ENCODE measurements at regions not wholly inside any gene's neighbourhood (a gene's known extent, or its start where the extent isn't known, plus 50 kb on each side); places are given as distances from the start of the nearest gene placed in this dataset.

- H3K36me3 Mint-ChIP-seq, result no peaks in the 10 kb centered on the region
- no peak overlapping the region for H3K4me3 Mint-ChIP-seq
- intact Hi-C loops (cut with micrococcal nuclease), result no loop called here
- peaks cover under 1% of the 10 kb centered on the region for H3K4me1 Mint-ChIP-seq (ENCODE audit: low read depth)
- peaks cover 6% of the 10 kb centered on the region for H3K9me3 Mint-ChIP-seq
- peaks cover 12% of the 10 kb centered on the region for H3K27me3 Mint-ChIP-seq
- H3K27ac Mint-ChIP-seq, result no peak overlapping the region
- CTCF ChIA-PET, result no interaction called here
- POLR2A ChIA-PET, result no interaction called here
- no peak for DNase-seq
These were observed 355.1 kb downstream of the LIG4 start for GRCh38 chr13:107860284-107860683.

- no peaks in the 10 kb centered on the region for H3K27me3 Mint-ChIP-seq
- no peak for DNase-seq
- H3K36me3 Mint-ChIP-seq, result no peaks in the 10 kb centered on the region
- H3K4me1 Mint-ChIP-seq (ENCODE audit: low read depth), result no peaks in the 10 kb centered on the region
- CTCF ChIA-PET, result no interaction called here
- H3K9me3 Mint-ChIP-seq, result peaks cover 6% of the 10 kb centered on the region
- POLR2A ChIA-PET, result no interaction called here
- no peak overlapping the region for H3K4me3 Mint-ChIP-seq
- no peak overlapping the region for H3K27ac Mint-ChIP-seq
- intact Hi-C loops (cut with micrococcal nuclease), result no loop called here
These were observed 360.5 kb downstream of the LIG4 start for GRCh38 chr13:107854880-107855279.

GRCh38 chr13:107852072-107852471 is 363.3 kb downstream of the LIG4 start:
- no peak for DNase-seq
- CTCF ChIA-PET, result no interaction called here
- Mint-ChIP-seq H3K9me3 (peaks cover 4% of the 10 kb centered on the region), H3K27me3 (no peaks in the 10 kb centered on the region), H3K36me3 (no peaks in the 10 kb centered on the region), H3K27ac (no peak overlapping the region), H3K4me1 (ENCODE audit: low read depth) (no peaks in the 10 kb centered on the region), H3K4me3 (no peak overlapping the region)
- POLR2A ChIA-PET, result no interaction called here
- intact Hi-C loops (cut with micrococcal nuclease), result no loop called here

DNA sequence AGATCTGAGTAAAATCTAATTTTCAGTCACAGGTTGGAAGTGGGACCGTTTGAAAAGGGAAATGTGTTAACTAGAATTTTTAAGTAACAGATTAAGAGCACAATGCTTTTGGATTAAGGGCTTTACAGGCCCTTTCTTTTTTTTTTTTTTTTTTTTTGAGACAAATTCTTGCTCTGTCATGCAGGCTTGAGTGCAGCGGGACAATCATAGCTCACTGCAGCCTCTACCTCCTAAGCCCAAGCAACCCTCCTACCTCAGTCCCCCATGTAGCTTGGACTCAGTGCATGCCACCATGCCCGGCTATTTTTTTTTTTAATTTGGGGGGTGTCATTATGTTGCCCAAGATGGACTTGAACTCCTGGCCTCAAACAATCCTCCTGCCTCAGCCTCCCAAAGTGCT is 363.7 kb downstream of the LIG4 start:
- no peak overlapping the region for H3K27ac Mint-ChIP-seq
- peaks cover 2% of the 10 kb centered on the region for H3K9me3 Mint-ChIP-seq
- no peaks in the 10 kb centered on the region for H3K27me3 Mint-ChIP-seq
- DNase-seq, result no peak
- POLR2A ChIA-PET, result no interaction called here
- H3K36me3 Mint-ChIP-seq, result no peaks in the 10 kb centered on the region
- H3K4me1 Mint-ChIP-seq (ENCODE audit: low read depth), result no peaks in the 10 kb centered on the region
- no peak overlapping the region for H3K4me3 Mint-ChIP-seq
- intact Hi-C loops (cut with micrococcal nuclease), result no loop called here
- CTCF ChIA-PET, result no interaction called here

DNA sequence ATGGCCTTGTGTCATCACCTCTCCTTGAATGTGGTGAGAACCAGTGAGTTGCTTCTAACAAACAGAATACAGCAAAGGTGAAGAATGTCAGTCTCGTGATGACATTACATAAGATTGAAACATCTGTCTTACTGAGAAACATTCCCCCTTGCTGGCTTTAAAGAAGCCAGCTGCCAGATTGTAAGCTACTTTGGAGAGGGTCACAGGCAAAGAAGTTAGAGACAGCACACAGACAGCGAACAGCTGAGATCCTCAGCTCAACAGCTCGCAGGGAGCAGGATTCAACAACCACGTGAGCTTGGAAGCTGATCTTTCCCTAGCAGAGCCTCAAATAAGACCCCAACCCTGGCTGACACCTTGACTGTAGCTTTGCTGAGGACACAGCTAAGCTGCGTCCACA is 367.9 kb downstream of the LIG4 start:
- no peaks in the 10 kb centered on the region for H3K36me3 Mint-ChIP-seq
- no peaks in the 10 kb centered on the region for H3K9me3 Mint-ChIP-seq
- DNase-seq, result no peak
- H3K27me3 Mint-ChIP-seq, result no peaks in the 10 kb centered on the region
- intact Hi-C loops (cut with micrococcal nuclease), result no loop called here
- H3K4me3 Mint-ChIP-seq, result no peak overlapping the region
- CTCF ChIA-PET, result no interaction called here
- no peak overlapping the region for H3K27ac Mint-ChIP-seq
- POLR2A ChIA-PET, result no interaction called here
- H3K4me1 Mint-ChIP-seq (ENCODE audit: low read depth), result no peaks in the 10 kb centered on the region

- POLR2A ChIA-PET, result no interaction called here
- Mint-ChIP-seq H3K4me3 (no peak overlapping the region), H3K27ac (no peak overlapping the region), H3K4me1 (ENCODE audit: low read depth) (no peaks in the 10 kb centered on the region), H3K9me3 (no peaks in the 10 kb centered on the region), H3K36me3 (no peaks in the 10 kb centered on the region), H3K27me3 (no peaks in the 10 kb centered on the region)
- CTCF ChIA-PET, result no interaction called here
- DNase-seq, result no peak
- intact Hi-C loops (cut with micrococcal nuclease), result no loop called here
These were observed 368.7 kb downstream of the LIG4 start for GRCh38 chr13:107846642-107847041.

GRCh38 chr13:107845911-107846310 is 369.4 kb downstream of the LIG4 start:
- no peak overlapping the region for H3K27ac Mint-ChIP-seq

GRCh38 chr13:107843681-107844080 is 371.7 kb downstream of the LIG4 start:
- Mint-ChIP-seq H3K27me3 (no peaks in the 10 kb centered on the region), H3K9me3 (no peaks in the 10 kb centered on the region), H3K36me3 (no peaks in the 10 kb centered on the region), H3K4me3 (no peak overlapping the region), H3K27ac (no peak overlapping the region), H3K4me1 (ENCODE audit: low read depth) (no peaks in the 10 kb centered on the region)
- POLR2A ChIA-PET, result no interaction called here
- intact Hi-C loops (cut with micrococcal nuclease), result no loop called here
- DNase-seq, result no peak
- CTCF ChIA-PET, result no interaction called here

More at GRCh38 chr13:107845911-107846310, 369.4 kb downstream of the LIG4 start:
- no peaks in the 10 kb centered on the region for H3K36me3 Mint-ChIP-seq
- H3K4me1 Mint-ChIP-seq (ENCODE audit: low read depth), result no peaks in the 10 kb centered on the region
- CTCF ChIA-PET, result no interaction called here
- POLR2A ChIA-PET, result no interaction called here
- no peaks in the 10 kb centered on the region for H3K9me3 Mint-ChIP-seq
- no peak overlapping the region for H3K4me3 Mint-ChIP-seq
- no peak for DNase-seq
- intact Hi-C loops (cut with micrococcal nuclease), result no loop called here
- no peaks in the 10 kb centered on the region for H3K27me3 Mint-ChIP-seq

DNA sequence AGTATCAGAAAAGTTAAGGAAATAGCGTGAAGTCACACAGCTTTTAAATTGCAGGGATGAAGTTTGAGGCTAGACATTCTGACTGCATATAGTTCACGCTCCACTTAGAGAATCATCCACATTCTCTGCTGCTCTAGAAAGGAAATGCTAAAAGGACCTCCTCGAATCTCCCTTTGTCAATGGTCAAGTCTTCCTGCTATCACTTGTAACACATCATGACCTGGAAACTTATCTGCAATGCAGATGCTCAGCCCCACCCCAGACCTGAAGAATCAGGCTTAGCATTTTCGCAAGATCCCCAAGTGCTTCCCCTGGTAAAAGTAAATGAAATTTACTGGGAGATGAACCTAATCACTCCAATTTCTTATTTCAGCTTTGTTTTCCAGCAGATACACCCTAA is 372.1 kb downstream of the LIG4 start:
- Mint-ChIP-seq H3K9me3 (no peaks in the 10 kb centered on the region), H3K36me3 (no peaks in the 10 kb centered on the region), H3K27me3 (no peaks in the 10 kb centered on the region), H3K4me3 (no peak overlapping the region), H3K4me1 (ENCODE audit: low read depth) (no peaks in the 10 kb centered on the region), H3K27ac (no peak overlapping the region)
- CTCF ChIA-PET, result no interaction called here
- DNase-seq, result no peak
- intact Hi-C loops (cut with micrococcal nuclease), result no loop called here
- POLR2A ChIA-PET, result no interaction called here

DNA sequence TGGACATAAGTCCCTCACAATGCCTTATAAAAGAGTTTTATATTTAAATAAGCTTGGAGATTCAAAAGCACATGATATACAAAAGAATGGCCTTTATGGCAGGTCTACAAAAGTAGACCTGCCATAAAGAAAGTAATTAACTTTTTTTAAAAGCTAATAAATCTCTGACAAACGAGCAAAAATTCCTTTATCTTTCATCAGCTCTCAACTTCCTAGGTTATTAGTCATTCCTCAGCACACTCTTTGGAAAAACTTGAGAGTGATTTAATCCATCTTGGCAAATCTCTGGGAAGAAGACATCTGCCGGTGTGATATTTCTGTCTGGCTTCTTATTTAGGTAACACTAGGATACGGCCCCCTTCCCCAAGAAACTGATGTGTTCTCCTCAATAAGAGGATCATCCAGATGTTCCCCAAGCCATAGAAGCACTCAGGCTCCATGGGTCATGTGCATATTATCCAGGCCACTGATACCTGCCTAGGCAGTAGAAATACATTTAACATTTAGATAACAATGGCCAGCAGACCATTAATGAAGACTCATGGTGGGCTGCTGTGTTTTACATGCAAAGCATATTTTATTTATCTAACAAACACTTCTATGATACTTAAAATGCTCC is 372.7 kb downstream of the LIG4 start:
- POLR2A ChIA-PET, result no interaction called here

DNA sequence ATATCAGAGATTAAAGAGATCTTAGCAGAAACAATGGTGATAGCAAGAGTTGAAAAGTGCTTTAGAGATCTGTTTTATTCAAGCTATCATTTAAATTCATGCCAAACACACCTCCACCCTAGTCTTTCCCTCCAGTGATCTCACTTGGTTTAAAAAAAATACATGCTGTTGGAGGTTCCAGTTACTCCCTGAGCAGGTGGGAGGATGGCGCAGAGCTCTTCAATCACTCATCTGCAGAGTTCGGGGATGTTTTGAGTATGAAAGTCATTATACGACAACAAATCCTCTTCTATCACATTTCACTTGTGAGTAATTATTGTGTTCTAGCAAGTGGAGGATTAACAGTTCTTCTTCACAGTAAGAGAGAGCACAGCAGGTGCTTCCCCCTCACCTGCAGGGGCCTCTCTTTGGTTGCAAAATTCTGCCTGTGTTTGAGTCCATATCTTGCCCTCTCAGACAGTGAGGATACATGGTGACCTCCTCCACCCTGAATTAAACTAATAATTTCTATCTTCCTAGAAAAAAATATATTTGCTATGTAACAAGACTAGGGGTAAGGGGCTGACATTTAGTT is 376.7 kb downstream of the LIG4 start:
- H3K4me1 Mint-ChIP-seq (ENCODE audit: low read depth), result no peaks in the 10 kb centered on the region
- H3K27ac Mint-ChIP-seq, result no peak overlapping the region
- H3K4me3 Mint-ChIP-seq, result no peak overlapping the region
- H3K27me3 Mint-ChIP-seq, result no peaks in the 10 kb centered on the region
- no peak for DNase-seq
- H3K9me3 Mint-ChIP-seq, result no peaks in the 10 kb centered on the region
- POLR2A ChIA-PET, result no interaction called here
- H3K36me3 Mint-ChIP-seq, result no peaks in the 10 kb centered on the region
- CTCF ChIA-PET, result no interaction called here
- intact Hi-C loops (cut with micrococcal nuclease), result no loop called here

More for the DNA sequence above, 372.7 kb downstream of the LIG4 start:
- intact Hi-C loops (cut with micrococcal nuclease), result no loop called here
- H3K4me3 Mint-ChIP-seq, result no peak overlapping the region
- H3K9me3 Mint-ChIP-seq, result no peaks in the 10 kb centered on the region
- CTCF ChIA-PET, result no interaction called here
- no peaks in the 10 kb centered on the region for H3K4me1 Mint-ChIP-seq (ENCODE audit: low read depth)
- H3K27ac Mint-ChIP-seq, result no peak overlapping the region
- H3K27me3 Mint-ChIP-seq, result no peaks in the 10 kb centered on the region
- DNase-seq, result no peak
- H3K36me3 Mint-ChIP-seq, result no peaks in the 10 kb centered on the region

DNA sequence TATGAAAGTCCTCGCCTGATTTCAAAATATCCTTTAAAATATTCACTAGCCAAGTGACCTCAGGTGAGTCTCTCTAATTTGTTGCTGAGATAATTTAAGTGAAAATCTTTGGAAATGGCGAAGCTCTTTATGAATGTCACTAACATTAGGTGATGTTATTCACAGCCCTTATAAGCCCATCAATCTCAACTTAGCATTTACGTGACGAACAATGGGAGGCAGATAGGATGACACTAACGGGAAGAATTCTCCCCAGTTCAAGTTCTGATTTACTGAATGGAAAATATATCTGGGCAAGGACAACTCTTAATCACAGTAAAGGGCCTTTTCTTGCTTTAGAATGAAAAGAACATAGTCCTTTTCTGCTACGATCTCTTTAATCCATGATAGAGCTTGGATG is 378.7 kb downstream of the LIG4 start:
- Mint-ChIP-seq H3K4me1 (ENCODE audit: low read depth) (no peaks in the 10 kb centered on the region), H3K27me3 (no peaks in the 10 kb centered on the region), H3K27ac (no peak overlapping the region), H3K4me3 (no peak overlapping the region), H3K9me3 (no peaks in the 10 kb centered on the region), H3K36me3 (no peaks in the 10 kb centered on the region)
- POLR2A ChIA-PET, result no interaction called here
- CTCF ChIA-PET, result no interaction called here
- intact Hi-C loops (cut with micrococcal nuclease), result no loop called here
- no peak for DNase-seq

GRCh38 chr13:107835339-107836018 is 379.9 kb downstream of the LIG4 start:
- POLR2A ChIA-PET, result no interaction called here
- intact Hi-C loops (cut with micrococcal nuclease), result no loop called here

More at GRCh38 chr13:107835339-107836018, 379.9 kb downstream of the LIG4 start:
- no peak overlapping the region for H3K4me3 Mint-ChIP-seq
- H3K27ac Mint-ChIP-seq, result no peak overlapping the region
- H3K27me3 Mint-ChIP-seq, result no peaks in the 10 kb centered on the region
- H3K4me1 Mint-ChIP-seq (ENCODE audit: low read depth), result no peaks in the 10 kb centered on the region
- CTCF ChIA-PET, result no interaction called here
- no peaks in the 10 kb centered on the region for H3K36me3 Mint-ChIP-seq
- no peaks in the 10 kb centered on the region for H3K9me3 Mint-ChIP-seq
- no peak for DNase-seq

All from activated CD4-positive, alpha-beta memory T cell treated with anti-CD3 and anti-CD28 coated beads for 36 hours (primary cell).